GM19455 (cell line): ENCODE measurements at regions not wholly inside any gene's neighbourhood (a gene's known extent, or its start where the extent isn't known, plus 50 kb on each side); places are given as distances from the start of the nearest gene placed in this dataset.

ENCODE experiments used
- ATAC-seq: cut with Tn5 transposase; IDR thresholded peaks from one replicate; pipeline ENCODE4 v1.9.1; 2021; ENCODE audit not compliant: unreplicated experiment

DNA sequence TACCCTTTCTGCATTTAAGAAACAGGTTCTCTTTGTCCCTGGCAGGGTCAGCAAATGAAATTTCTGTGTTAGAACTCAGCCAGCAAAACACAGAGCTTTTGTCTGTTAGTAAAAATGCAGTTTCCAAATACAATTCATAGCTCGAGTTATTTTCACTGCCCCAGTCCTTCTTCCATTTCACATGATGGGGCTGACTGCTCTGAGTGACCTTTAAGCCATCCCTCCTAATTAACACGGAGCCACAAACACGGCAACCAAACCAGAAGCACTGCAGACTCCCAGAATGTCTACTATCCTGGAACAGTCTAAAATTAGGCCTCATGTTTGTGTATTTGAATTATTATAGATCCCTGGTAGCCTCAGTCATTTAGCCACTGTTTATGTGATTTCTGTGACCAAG lies 99.1 kb upstream of the RGS4 start:
- ATAC-seq, result no peak

DNA sequence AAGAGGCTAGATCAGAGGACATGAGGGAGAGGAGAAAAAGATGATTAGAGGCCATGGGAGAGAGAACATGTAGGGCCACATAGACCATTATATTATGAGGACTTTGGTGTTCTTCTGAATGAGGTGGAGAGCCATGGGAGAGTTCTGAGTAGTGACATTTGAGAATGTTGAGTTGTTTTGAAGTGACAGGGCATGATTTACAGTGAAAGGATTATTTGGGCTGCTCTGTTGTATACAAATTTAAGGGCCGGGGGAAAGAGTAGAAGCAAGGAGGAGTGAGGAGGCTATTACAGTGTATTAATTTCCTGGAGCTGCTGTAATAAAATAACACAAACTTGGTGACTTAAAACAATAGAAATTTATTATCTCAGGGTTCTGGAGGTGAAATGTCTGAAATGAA lies 102.5 kb upstream of the RGS4 start:
- ATAC-seq, result no peak

DNA sequence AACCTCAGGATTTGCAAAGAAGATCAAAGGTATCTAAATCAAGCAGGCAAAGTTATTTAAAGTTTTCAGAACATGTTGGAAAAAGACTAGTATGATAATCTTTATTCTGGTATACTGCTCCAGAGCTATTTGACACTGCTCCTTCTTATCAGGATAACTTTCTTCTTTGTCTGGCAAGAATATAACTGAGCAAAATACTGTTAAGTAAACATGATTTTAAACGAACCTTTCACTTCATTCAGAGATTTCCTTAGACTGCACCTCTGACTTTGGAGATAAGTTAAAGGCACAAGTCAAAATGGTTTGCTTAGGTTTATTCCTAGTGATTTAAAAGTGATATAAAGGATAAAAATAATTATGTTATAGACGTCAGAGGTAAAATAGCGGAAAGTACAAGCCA lies 103.9 kb upstream of the CCDC190 start:
- ATAC-seq, result no peak

DNA sequence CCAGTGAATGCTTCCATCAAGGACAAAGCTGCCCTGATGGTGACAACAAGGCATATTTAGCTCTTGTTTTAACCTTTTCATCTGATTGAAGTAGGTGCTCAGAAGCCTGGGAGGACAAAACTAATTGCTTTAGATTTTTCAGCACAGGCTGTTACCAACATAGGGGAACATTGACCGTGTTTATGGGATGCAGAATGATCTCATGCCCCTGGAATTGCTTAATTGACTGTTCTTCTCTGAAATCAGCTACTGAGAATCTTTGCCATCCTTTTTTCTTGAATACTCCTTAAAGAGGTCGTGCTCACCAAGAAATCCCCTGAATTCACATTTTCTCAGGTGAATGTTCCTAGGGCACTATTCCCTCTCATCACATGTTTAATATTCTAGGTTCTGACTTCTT lies 95.9 kb upstream of the CCDC190 start:
- no peak for ATAC-seq

DNA sequence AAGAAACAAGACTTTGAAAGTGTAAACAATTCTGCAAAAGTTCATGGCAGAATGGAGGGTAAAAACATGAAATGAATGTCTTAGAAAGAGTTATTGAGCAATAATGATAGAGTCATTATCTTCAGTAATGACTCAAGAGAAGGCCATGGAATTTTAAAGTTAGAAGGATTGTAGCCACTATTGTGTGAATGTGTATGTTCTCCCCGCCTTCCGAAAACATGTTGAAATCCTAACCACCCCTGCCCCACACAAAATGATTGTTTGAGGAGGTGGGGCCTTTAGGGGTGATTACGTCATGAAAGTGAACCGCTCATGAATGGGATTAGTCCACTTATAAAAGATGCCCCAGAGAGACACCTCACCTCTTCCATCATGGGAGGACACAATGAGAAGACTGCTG lies 93.8 kb upstream of the CCDC190 start:
- ATAC-seq, result no peak

DNA sequence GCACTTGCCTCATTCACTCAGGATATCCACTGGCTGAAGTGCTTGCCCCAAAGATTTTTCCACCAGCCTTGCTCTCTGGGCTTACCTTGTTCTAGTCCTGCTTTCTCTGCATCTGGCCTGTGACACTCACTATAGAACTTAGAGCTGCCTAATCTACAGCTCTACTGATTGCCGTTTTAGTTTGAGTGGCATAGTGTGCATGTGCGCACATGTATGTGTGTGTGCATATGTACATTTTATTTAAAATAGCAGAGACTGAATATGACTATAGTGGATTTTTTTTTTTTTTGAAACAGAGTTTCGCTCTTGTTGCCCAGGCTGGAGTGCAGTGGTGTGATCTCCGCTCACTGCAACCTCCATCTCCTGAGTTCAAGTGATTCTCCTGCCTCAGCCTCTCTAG lies 92.0 kb upstream of the CCDC190 start:
- no peak for ATAC-seq

DNA sequence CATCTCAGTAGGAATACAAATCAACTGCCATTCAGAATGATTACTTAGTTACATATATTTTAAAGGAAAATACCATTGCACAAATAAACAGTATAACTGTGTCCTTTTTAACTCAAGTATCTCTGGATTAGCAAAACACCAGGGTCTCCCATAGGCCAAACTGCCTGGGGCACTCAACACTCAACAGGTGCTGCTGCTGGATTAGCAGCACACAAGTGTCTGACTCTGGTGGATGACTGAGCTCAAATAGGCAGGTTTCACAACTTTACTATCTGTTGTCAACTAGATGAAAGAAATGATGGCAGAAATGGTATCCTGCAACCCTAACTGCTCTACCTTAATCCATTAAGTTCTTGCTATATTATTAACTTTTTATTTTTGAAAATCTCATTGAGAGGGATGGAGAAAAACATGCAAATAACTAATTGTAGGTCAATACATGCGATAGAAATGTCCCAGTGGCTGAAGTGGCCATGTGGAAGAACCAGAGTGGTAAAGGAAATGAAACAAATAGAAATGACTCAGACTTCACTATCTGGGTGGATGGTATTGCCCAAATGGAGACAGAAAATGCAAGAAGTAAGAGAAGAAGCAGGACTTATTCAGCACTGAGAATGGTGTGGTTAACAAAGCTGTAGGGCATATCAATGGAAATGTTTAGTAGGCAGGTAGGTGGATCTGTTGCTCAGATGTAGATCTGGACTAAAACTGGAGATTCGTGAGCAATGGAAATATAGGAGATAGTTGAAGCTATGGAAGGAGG lies 90.8 kb upstream of the CCDC190 start:
- ATAC-seq, result peak; percentile 96

DNA sequence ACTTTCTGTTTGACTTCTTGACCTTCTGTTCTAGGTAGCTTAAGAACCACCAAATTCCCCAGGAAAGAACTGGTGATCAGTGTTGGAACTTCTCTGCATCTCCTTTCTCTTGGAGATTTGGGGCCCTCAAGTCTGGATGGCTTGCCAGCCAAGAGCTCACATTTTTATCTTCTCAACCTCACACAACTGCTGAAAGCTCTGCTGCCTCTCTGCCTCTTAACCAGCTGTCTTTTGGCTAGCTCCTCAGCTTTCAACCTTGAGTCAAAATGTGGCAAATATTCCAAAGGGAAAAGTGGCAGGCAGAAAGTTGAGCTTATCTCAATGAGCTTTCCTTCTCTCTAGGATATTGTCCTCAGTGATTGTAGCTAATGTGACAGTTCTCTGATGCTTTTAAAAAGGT lies 89.2 kb upstream of the CCDC190 start:
- ATAC-seq, result no peak

DNA sequence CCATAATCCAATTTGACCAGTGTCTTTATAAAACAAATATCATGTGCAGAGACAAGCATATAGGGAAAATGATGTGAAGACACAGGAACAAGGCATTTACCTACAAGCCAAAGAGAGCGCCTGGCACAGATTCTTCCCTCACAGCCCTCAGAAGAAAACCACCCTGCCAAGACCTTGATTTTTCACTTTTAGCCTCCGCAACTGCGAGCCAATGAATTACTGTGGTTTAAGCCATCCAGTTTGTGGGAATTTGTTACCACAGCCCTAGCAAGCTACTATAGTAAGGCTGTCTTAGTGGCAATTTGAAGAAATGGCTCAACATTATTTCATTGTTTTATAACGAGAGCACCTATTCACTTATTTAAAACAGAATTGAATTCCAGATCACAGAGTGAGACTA lies 85.7 kb upstream of the CCDC190 start:
- no peak for ATAC-seq

DNA sequence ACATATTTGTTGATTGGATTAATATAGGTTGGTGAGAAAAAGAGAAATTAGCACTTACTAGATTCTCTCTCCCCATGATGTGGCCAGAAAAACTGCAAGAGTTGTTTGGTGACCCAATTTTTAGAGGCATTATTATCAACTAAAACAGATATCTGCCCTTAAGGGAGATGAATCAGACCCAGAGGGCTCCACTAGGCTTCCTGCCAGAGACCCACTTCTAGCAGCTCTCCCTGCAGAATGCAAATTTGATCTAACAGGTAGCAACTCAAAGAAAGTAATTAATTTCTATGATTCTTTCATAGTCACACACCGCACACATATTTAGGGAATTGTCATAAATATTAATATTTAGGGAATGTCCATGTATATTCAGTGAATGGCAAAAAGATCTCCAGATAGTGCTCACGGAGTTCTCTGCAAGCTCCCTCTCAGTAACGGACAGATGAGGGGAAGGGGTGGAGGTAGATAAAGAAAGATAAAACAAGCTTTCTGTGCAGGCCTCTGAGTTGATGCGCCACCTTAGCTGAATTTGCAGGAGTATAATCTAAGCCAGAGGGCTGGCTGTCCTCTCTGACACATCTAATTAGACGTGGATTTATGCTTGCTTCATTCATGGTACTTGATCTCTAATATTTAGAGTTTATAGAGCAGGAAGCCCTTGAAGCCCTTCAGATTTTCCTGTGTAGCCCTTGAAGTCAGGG lies 84.1 kb upstream of the CCDC190 start:
- no peak for ATAC-seq

DNA sequence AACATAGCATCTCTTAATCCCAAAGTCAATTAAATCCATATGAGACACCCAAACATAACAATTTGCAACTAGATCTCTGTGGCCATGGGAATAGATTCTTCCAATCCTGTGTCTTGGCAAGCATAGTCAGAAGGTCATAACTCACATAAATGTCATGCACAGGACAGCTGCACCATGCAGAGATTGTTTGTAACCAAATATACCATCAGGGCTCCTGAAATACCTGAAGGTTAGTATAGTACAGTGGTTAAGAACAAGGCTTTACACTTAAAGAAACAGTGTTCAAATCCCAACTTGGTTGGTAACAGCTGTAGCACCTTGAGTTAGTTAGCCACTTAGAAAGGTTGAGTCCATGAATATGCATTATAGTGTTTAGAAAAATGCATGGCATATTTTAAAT lies 82.6 kb upstream of the CCDC190 start:
- no peak for ATAC-seq

DNA sequence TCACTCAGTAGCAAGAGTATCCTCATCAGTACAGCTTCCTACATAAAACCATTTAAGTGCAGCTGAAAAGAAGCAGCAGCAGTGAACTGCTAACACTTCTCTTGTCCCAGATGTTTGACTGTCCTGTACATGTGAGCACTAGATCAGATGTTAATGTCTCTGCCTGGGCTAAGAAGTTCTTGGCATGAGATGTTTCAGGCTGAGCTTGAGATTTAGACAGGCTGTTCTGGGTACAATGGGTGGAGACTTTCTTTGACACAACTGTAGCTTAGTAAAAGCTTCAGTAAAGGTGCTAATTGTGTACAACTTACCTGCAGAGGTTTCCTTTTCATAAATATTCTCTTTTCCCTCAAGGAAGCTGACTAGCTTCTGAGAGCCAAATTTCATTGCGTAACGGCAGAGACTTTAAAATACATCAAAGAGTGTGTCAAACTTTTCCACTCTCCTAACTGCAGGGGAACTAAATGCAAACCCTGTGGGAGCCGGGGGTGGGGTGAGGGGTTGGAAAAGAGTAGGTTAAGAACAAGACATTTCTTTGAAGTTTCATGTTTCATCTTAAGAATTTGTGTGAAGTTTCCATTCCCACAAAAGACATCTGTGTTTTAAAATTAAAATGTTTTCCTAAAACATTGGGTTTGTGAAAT lies 82.1 kb upstream of the CCDC190 start:
- ATAC-seq, result no peak

DNA sequence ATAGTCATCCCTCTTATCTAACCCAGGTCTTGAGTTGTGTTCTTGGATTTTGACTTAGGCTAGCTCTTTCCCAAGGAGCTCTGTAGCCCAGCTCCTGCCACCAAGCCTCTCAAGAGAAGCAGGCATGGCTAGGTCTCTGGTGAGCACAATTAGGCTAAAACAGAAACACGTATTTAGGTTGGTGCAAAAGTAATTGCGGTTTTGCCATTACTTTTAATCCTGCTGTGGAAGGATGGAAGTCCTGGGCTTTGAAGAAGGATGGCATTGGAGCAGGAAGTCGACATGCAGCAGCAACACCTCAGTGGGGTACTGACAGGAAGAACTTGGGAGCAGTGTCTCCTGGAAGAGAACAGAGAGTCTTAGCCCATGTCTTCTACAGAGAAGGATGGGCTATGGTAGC lies 80.0 kb upstream of the CCDC190 start:
- ATAC-seq, result no peak

DNA sequence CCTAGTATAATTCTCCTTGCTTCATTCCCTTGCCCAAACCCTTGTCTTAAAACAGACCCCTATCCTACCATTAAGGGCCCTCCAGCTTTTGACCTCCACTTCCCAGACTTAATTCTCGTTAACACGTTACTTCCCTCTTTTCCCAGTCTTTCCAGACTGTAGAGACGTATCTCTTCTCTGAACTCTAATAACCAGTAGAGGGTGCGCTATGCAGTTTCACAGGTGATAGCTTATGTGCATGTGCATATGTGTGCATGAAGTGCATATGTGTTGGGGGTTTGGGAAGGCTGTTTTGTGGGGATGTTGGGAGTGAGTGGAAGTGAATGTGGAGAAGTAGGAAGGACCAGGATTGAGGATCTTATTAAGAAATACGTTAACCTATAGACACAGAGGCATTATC lies 78.1 kb upstream of the CCDC190 start:
- ATAC-seq, result no peak

DNA sequence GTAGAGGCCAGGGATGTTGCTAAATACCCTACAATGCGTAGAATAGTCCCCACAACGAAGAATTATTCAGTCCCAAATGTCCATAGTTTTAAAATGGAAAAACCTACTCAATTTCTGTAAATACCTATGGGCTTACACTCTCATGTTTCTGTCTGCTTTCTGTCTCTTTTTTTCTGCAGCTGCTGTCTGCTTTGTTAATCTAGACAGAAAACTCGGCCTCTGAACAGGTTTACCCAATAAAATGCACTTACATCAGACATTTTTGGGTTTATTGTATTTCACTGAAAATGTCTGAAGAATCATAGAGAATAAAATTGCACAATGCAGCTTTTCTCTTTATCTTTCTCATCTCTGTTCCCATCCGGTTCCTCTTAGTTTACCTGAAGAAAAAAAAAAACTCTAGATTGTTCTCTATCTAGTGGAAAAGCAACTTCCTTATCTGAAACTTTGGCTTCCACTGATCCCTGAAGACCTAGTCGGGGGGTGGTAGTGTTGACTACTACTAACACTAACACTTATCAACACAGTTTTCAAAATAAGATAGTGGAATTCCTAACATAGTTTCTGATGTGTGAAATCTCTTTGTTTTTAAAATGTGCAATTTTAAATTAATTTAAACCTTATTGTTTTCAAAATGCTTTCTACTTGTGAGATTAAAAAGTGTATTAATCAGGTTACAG lies 76.9 kb upstream of the CCDC190 start:
- no peak for ATAC-seq

DNA sequence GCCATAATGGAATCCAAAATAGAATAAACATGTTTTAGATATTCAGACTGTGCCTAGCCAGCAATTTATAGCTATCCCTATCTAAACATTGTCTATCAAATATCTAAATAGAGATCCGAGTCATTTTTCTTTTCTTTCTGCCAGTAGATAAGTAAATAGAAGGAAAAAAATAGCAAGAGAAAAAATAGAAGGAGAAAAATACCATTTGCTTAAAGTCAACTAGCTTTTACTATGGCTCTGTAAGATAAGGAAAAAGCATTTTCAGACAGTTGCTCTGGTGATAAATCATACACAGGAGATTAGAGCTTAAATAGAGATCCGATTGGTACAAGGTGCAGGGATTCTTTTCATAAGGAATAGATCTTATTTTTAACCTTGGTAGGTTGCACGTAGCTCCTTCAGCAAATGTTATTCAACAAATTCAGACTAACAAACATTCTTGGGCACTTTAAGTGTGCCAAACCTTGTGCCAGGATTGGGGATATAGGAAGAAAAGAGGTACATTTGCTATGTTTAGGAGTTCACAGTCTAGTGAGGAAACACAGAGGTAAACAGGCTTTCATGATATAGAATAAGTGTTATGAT lies 70.1 kb upstream of the CCDC190 start:
- ATAC-seq, result no peak

DNA sequence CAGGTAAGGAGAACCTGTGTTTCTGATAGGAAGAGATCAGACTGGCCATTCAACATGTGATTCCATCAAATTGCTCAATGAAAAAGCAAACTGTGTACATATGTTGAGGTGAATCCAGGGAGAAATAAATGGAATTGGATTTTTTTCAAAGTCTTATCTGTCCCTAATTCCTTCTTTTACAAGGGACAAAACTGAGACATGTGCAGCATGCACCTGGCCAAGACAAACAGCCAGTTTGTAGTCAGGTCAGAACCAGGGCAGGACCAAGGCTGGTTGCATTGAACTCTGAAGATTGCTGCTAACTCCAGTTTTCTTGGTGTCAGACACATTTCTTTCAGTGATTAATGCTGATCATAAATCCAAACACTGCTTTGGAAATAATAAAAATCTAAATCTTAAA lies 69.6 kb upstream of the CCDC190 start:
- no peak for ATAC-seq

DNA sequence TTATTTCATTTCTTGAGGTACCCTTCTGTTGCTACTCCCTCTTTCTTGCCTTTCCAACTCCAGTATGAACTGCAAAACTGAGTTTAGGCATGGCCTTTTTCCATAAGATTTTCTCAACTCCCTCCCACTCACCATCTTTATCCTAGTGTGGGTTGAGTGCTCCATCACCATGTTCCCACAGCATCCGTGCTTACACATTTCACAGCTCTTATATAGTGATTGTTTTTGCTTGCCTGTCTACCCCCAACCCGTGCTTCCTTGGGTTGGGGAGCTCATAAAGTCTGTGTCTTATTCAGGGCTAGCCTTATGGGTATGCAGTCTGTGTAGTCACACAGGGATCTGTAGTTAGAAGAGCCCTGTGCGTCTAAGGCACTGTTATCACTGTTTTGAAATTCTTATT lies 68.2 kb upstream of the CCDC190 start:
- ATAC-seq, result no peak

DNA sequence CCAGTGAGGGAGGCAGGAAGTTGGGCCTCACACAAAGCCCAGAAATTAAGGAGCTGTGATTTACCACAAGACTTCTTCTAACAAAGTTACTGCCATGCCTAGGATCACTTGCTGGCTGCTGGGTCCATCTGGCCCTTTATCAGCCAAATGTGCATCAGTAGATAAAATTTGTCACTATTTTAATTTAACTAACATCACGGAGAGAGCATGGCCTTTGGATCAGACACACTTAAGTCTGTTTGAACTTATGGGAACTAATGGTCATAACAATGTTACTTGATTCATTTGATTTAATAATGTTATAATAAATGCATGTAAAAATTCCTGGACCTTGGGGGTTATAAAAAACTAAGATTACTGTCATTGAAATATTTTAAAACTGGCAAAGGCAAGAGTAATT lies 67.2 kb upstream of the CCDC190 start:
- ATAC-seq, result no peak

DNA sequence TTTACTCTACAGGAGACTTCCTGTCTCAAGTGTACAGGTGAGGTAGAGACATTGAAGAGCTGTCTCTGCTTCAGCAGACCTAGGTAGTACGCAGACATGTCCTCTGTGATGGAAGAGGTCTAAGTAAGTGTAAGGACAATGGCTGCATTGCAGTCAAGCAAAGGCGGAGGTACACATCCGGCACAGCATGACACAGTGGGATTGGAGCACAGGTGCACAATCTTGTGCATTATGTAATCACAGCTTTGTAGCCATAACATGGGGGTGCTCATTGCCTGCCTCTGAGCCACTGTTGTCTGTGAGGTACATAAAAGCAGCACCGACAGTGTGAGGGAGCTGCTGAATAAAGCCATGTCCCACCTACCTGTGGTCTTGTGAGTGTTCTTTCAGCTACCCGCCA lies 66.4 kb upstream of the CCDC190 start:
- ATAC-seq, result no peak

DNA sequence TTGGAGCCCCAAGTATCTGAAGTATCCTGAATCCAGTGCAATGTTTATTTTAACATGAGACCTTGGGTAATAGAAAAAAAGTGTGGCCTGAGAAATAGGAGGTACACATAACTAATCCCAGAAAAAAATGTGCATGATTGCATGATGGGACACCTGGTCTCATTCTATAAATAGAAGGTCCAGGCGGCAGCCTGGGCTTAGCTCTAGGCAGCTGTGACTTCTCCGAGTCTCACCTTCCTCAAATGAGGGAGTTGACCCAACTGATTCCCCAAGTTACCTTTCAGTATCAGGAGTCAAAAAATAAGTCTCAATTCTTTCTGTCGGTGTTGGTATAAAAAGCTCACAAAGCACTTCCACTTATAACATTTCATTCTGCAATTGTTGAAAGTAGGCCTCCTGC lies 65.9 kb upstream of the CCDC190 start:
- no peak for ATAC-seq
